ENCODE measurements at regions not wholly inside any gene's neighbourhood (a gene's known extent, or its start where the extent isn't known, plus 50 kb on each side); places are given as distances from the start of the nearest gene placed in this dataset.

DNA sequence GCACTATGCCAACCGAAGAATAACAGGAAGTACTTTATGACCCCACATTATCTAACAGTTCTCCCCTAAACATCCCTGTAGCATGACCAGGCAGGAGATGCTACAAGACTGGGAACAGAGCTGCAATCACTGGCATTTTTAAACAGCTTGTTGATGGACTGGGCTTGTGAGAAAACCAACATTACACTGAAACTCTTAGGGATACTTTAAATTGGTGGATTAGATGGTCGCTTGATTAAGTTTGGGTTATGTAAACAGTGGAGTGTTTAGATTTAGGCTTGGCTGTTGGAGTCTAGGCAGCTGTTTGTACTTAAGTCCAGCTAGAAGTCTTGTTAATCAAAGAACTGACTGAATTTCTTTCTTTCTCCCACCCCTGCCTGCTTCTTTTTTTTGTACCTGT lies 234.1 kb upstream of the BMP2 start:
- Histone ChIP-seq H3K23ac (ENCODE audit: insufficient read length, low read depth, low read length) (no peak overlapping the region), H2BK12ac (ENCODE audit: insufficient read length, low read depth, low read length) (no peak overlapping the region), H2AK5ac (ENCODE audit: insufficient read length, low read length) (no peak overlapping the region), H3K23me2 (ENCODE audit: insufficient read length, low read depth, low read length, poor library complexity, severe bottlenecking) (no peaks in the 10 kb centered on the region), H3K14ac (ENCODE audit: insufficient read depth, low read length) (no peak overlapping the region), H3K4me2 (ENCODE audit: insufficient read depth, insufficient read length, low read length) (no peak overlapping the region), H3K9ac (ENCODE audit: extremely low read depth, insufficient read length, low read length) (no peak overlapping the region), H3K18ac (ENCODE audit: insufficient read length, low read depth, low read length) (no peak overlapping the region), H3K27ac (ENCODE audit: insufficient read length, low read depth, low read length) (no peak overlapping the region), H3K79me2 (ENCODE audit: insufficient read depth, low read length) (no peaks in the 10 kb centered on the region), H4K20me1 (ENCODE audit: control insufficient read depth, insufficient read depth, insufficient read length) (no peaks in the 10 kb centered on the region), H3K4ac (ENCODE audit: low read depth, low read length) (no peak overlapping the region), H2AFZ (ENCODE audit: low read length) (no peak overlapping the region), H2BK5ac (ENCODE audit: insufficient read length, low read length) (no peak overlapping the region), H3K56ac (ENCODE audit: insufficient read length, low read depth, low read length) (no peak overlapping the region), H4K5ac (ENCODE audit: insufficient read length, low read depth, low read length) (no peak overlapping the region), H4K91ac (ENCODE audit: insufficient read length, low read depth, low read length) (no peak overlapping the region), H4K8ac (replicated peaks; ENCODE audit: insufficient read length, low read depth, low read length) (no peak overlapping the region), H3K79me1 (ENCODE audit: insufficient read depth, low read depth, low read length, poor library complexity, severe bottlenecking) (no peaks in the 10 kb centered on the region), H2BK20ac (ENCODE audit: low read depth, low read length, poor library complexity, severe bottlenecking) (no peak overlapping the region), H2BK120ac (ENCODE audit: low read depth, low read length, poor library complexity, severe bottlenecking) (no peak overlapping the region), H3K4me1 (ENCODE audit: insufficient read depth, low read length) (no peaks in the 10 kb centered on the region; the same call in 1 of the 2 replicates), H2BK15ac (ENCODE audit: low read depth, low read length) (no peak overlapping the region), H3K27me3 (ENCODE audit: insufficient read depth, low read length) (no peaks in the 10 kb centered on the region), H3T11ph (ENCODE audit: low read length) (no peak overlapping the region), H3K9me3 (ENCODE audit: control insufficient read depth, low read depth, low read length) (no peaks in the 10 kb centered on the region)
- no peaks in the 10 kb centered on the region for H3K36me3 Mint-ChIP-seq (ENCODE audit: insufficient read depth in 1 of 3, low read depth in 3 of 3)
- H3K4me1 Mint-ChIP-seq = peaks cover 5 to 7% of the 10 kb centered on the region in 2 experiments; a peak in 3 of 4 replicates
- WGBS (ENCODE audit: extremely low coverage, insufficient read length, low lambda C conversion rate) = no CpG with 5 or more reads among the region's 2 CpGs
- H3K4me3 Mint-ChIP-seq = no peak overlapping the region
- H3K9me3 Mint-ChIP-seq = no peaks in the 10 kb centered on the region
- TF ChIP-seq, protein P1, sequence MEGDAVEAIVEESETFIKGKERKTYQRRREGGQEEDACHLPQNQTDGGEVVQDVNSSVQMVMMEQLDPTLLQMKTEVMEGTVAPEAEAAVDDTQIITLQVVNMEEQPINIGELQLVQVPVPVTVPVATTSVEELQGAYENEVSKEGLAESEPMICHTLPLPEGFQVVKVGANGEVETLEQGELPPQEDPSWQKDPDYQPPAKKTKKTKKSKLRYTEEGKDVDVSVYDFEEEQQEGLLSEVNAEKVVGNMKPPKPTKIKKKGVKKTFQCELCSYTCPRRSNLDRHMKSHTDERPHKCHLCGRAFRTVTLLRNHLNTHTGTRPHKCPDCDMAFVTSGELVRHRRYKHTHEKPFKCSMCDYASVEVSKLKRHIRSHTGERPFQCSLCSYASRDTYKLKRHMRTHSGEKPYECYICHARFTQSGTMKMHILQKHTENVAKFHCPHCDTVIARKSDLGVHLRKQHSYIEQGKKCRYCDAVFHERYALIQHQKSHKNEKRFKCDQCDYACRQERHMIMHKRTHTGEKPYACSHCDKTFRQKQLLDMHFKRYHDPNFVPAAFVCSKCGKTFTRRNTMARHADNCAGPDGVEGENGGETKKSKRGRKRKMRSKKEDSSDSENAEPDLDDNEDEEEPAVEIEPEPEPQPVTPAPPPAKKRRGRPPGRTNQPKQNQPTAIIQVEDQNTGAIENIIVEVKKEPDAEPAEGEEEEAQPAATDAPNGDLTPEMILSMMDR (conservative IDR thresholded peaks at IDR 0.05) = no peak
- H3K27me3 Mint-ChIP-seq (ENCODE audit: low read depth) = no peaks in the 10 kb centered on the region
- no peak for DNase-seq
- no peak overlapping the region for H3K27ac Mint-ChIP-seq

Measured in H9 (cell line).